Activated CD4-positive, alpha-beta T cell treated with anti-CD3 and anti-CD28 coated beads, Interleukin-2, amount 50 U/mL, for 24 hours (primary cell): ENCODE measurements at regions not wholly inside any gene's neighbourhood (a gene's known extent, or its start where the extent isn't known, plus 50 kb on each side); places are given as distances from the start of the nearest gene placed in this dataset.

Experiments used
- DNase-seq, 2 donors: peaks; one replicate each; pipeline ENCODE4 v3.0.0-alpha.2; 2020; ENCODE audit warnings: low read depth in 1 of 2, low spot score in 1 of 2

DNA sequence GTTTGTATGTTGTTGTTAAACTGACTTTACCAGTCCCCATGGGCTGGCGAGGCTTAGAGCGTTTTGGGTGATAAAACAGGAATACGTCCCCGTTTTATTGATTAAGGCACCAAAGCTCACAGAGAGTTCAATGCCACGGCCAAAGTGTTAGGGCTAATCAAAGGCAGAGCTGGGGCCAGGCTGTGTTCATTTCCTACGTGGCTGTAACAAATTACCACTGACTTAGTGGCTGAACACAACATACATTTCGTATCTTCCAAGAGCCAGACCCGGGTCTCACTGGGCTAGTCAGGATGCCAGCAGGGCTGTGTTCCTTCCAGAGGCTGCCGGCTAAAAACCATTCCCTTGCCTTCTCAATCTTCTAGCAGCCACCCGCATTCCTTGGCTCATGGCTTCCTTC lies 94.4 kb upstream of the HABP2 start:
- no peak for DNase-seq

- no peak for DNase-seq
Observed at GRCh38 chr10:113458944-113459343, 93.9 kb upstream of the HABP2 start.

DNA sequence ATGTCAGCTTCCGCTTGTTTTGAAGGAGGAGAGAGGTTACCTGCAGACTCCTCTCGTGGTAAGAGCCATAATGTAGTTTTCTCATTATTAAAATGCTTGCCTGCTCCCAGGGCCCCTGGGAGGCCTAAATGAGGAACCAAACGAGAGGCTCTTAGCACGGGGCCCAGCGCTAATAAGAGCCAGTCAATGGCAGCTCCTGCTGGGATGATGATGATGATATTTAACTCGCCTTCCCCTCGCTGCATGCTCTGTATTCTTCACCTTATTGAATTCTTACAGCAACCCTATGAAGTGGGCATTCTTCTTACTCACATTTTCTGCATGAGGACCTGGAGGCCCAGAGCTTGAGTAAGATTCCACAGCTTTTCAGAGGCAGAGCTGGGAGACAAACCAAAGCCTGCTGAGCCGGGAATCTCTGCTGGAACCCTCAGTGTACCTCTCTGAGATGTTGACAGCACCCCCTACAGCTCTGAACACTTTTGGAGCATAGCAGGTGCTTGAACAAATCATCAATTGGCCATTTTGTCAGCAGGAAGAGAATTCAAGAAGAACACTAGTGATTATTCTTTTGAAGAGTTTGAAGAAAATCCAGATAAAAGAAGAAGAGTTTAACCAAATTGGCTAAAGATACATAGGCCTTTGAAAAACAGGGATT lies 93.1 kb upstream of the HABP2 start:
- DNase-seq, result no peak

- no peak for DNase-seq
Observed at GRCh38 chr10:113463083-113463482, 89.8 kb upstream of the HABP2 start.

- no peak for DNase-seq
Observed at GRCh38 chr10:113463777-113464176, 89.1 kb upstream of the HABP2 start.

GRCh38 chr10:113469796-113470195 lies 83.1 kb upstream of the HABP2 start:
- DNase-seq, result no peak

- no peak for DNase-seq
Observed at GRCh38 chr10:113470372-113471240, 82.2 kb upstream of the HABP2 start.

DNA sequence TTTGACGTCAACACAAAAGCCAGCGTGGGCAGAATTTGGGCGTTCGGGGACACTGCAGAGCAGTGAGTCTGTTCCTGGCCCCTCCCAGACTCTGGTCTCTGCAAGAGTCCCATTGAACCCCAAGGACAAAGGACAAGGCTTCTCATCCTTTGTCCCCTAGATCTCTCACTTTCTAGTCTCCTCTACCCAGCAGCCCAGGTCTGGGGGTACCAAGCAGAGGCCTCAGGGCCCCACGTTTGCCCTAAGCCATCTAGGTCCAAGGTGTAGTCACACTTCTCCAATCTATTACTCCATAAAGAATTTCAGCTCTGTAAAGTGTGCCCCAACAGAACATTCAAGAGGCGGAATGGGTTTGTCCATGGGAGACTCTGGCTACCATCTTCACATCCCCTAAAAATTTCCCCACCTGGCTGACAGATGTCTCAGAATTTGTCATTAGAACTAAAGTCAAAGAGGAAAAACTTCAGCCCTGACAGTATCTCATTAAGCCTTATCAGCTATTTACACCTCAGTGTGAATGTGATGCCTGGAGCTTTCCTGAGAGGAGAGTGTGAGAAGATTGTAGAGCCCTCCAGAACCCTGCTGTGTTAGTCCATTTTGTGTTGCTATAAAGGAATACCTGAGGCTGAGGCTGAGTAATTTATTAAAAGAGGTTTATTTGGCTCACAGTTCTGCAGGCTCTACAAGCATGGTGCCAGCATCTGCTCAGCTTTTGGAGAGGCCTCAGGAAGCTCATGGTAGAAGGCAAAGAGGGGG lies 81.4 kb upstream of the HABP2 start:
- DNase-seq, result no peak

GRCh38 chr10:113473011-113473410 lies 79.8 kb upstream of the HABP2 start:
- DNase-seq, result no peak

- DNase-seq, result no peak
Observed at GRCh38 chr10:113473851-113474250, 79.0 kb upstream of the HABP2 start.

DNA sequence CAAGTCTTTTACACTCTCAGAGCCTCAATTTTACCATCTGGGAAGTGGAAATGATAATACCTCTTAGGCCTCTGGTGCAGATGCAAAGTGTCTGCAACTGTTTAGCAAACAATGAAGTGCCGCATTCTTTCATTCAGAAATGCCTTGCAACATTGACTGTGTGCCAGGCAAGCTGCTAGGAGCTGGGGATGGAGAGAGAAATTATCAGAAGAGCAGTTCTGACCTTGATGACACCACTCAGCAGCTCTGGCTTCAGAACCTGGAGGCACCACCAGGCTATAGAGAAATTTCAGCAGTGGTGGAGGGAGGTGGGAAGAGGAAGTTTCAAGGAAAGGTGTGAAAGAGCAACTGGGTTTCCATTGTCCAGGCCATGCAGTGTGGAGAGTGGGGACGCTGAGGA lies 78.1 kb upstream of the HABP2 start:
- no peak for DNase-seq

DNA sequence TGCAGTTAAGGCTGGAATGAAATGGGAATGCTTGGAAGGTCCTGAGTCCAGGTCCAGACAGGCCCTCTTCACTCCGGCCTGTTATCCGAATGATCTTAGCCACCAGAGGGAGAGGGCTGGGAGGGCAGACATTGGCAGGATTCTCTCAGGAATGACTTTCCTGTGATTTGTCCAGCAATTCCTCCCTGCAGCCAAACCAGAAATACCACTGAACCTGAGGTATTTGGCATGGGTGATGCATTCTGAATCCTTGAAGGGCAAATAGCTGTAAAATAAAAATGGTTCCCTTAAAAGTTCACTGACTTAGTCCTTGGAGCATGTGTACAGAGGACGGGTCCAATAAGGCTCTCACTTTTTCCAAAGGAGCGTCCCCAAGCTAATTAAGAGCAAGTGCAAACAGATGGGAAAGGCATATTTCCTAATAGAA lies 77.5 kb upstream of the HABP2 start:
- DNase-seq, result no peak

DNA sequence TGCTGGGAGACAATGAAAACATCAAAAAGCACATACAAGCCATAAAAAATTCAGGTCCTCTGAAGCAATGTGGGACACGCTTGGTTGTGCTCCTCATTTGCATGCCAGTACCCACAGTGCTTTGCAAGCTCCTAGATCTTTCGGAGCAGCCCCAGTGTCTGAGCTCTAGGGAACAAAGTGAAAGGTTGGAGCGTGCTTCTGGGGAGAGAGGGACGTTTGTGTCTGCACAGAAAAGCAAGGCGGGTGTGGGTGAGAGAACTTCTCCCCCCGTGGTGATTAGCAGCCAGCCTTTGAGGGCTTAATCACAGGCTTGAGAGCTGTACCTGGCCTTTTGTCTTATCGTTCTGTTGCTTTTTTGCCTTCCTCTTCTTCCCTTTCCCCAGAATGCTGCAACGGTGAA lies 76.7 kb upstream of the HABP2 start:
- DNase-seq, result no peak

DNA sequence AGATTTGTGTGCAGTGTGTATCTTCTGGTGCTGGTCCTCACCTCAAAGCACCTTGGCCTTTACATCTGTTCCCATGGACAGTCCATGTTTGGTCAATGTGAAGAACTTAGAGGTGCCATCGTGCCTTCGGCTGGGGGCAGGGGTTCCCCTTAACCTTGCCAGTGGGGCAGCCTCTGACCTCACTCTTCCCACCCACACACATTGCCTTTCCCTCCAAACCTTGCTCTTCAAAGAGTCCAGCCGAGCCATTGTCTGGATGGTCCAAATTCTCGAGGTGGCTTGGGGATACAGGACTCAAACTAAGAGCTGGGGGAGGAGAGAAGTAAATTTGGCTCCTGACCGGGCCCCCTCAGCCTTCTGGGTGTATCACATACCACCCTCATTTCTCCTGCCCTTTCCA lies 76.2 kb upstream of the HABP2 start:
- DNase-seq, result no peak

DNA sequence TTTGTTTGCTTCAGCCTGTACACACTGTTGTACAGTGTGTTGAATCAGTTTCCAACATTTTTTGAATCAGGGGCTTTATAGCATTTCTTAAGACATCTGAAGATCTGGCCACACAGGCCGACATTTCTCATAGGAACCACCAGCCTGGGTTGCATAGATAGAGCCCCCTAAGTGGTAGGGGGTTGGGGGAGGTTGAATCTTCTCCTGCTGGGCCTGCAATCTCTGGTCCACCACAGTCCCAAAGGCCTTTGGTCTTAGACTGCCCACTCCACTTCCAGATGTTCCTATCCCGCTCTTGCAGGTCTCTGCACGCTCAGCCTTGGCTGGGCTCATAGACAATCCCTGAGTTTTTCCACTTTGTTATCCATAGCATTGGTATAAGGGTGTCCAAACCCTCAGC lies 75.4 kb upstream of the HABP2 start:
- DNase-seq, result no peak

DNA sequence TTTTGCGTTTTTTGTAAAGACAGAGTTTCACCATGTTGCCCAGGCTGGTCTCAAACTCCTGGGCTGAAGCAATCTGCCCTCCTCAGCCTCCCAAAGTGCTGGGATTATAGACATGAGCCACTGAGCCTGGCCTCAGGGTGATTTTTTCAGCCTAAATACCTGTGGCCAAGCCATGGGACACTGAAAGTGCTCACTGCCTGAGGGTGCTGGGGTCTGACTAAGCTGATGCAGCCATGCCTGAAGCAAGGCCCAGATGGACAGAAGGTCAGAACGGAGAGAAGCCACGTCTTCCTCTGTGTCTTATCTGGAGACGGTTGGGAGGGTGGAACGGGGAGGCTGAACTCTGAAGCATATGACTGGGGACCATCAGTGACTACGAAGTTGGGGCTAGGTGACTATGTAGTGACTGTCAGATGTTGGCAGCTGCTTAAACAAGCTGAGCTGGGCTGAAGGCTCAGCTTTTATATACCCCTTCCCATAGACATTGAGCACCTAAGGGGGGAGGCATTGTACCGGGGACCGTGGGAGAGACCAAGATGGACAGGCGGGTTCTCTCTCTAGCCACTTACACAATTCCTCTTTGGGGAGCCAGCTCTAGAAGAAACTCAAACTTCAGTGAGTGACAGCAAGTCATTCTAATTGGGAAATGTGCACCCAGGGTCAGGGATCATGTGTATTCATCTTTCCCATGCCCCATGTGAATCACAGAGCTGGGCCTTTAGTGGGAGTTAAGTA lies 73.3 kb upstream of the HABP2 start:
- DNase-seq, result no peak

GRCh38 chr10:113480081-113480360 lies 72.8 kb upstream of the HABP2 start:
- no peak for DNase-seq

GRCh38 chr10:113480851-113481502 lies 71.9 kb upstream of the HABP2 start:
- no peak for DNase-seq

DNA sequence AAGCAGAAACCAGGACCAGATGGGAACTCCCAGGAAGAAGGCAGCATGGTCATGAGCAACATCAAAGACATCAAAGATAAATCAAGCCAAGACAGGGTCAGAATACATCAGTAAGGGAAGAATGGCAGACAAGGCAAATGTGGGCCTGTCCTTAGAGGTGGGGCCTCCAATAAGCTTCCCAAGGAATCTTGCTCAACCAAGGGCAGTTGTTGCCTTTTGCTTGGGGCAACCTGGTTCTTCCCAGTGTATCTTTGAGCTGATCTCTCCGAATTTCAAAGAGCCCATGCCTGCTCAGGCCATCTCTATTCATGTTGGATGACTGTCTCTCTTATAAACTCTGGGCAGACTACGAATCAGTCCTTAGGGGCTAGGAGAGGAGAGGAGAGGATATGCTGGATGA lies 68.4 kb upstream of the HABP2 start:
- DNase-seq, result no peak

- DNase-seq, result no peak
Observed at GRCh38 chr10:113485736-113486135, 67.1 kb upstream of the HABP2 start.

DNA sequence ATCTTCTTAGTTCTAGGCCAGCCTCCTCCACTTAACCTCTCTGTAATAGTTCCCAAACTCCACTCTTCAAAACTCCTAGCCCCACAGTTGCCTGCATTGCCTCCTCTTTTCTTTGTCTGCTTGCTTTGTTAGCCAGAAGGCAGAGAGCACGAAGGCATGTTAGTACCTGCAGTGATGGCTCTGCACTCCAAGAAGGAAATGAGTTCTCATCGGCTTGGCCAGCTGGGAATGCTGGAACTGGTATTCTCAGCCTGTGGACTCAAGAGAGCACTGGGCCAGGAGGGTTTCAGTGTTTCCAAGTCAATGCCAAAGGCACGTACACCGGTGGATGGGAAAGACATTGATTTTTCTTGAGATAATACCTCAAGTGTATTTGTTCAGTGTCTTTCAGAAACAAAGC lies 66.3 kb upstream of the HABP2 start:
- DNase-seq, result no peak
